Karpas-422 (cell line): ENCODE measurements at regions not wholly inside any gene's neighbourhood (a gene's known extent, or its start where the extent isn't known, plus 50 kb on each side); places are given as distances from the start of the nearest gene placed in this dataset.
"Not testable (repeated sequence)": the region's sequence is repeated elsewhere in the genome, so short reads cannot be mapped to it uniquely, and the experiment has no call there.

Experiments used
- DNase-seq: peaks from one replicate; pipeline ENCODE4 v3.0.0-alpha.2; 2015
- H2AFZ ChIP-seq: fragments of 200-600 bp; sonication (generic); 2 replicates; pipeline ENCODE4 v1.6.1; 2014; ENCODE audit warnings: antibody characterized with exemption, low read length, mixed read lengths
- H3K27ac ChIP-seq: fragments of 200-600 bp; sonication (generic); 2 replicates; pipeline ENCODE4 v1.5.1; 2014; ENCODE audit warnings: mild to moderate bottlenecking, low read length, moderate library complexity
- H3K27me3 ChIP-seq: fragments of 200-600 bp; sonication (generic); 2 replicates; pipeline ENCODE4 v1.6.1; 2014; ENCODE audit warnings: low read length, mixed read lengths
- H3K36me3 ChIP-seq: fragments of 200-600 bp; sonication (generic); 2 replicates; pipeline ENCODE4 v1.6.1; 2014; ENCODE audit warnings: low read length, mixed read lengths; ENCODE audit not compliant: insufficient read depth
- H3K4me1 ChIP-seq: fragments of 200-600 bp; sonication (generic); 2 replicates; pipeline ENCODE4 v1.6.1; 2014; ENCODE audit warnings: mild to moderate bottlenecking, low read length, mixed read lengths
- H3K4me2 ChIP-seq: fragments of 200-600 bp; sonication (generic); 2 replicates; pipeline ENCODE4 v1.6.1; 2014; ENCODE audit warnings: low read length, low read depth, mild to moderate bottlenecking; ENCODE audit not compliant: poor library complexity, severe bottlenecking
- H3K4me3 ChIP-seq: fragments of 200-600 bp; sonication (generic); 2 replicates; pipeline ENCODE4 v1.5.1; 2014; ENCODE audit warnings: mild to moderate bottlenecking, antibody characterized with exemption, low read length, mixed read lengths
- H3K79me2 ChIP-seq: fragments of 200-600 bp; sonication (generic); 2 replicates; pipeline ENCODE4 v1.6.1; 2014; ENCODE audit warnings: mild to moderate bottlenecking, low read length, mixed read lengths
- H3K9ac ChIP-seq: fragments of 200-600 bp; sonication (generic); 2 replicates; pipeline ENCODE4 v1.6.0; 2014; ENCODE audit warnings: low read length
- H3K9me2 ChIP-seq: fragments of 200-600 bp; sonication (generic), shearing (Covaris generic); replicated peaks from 2 replicates; pipeline ENCODE4 v1.6.0; 2014; ENCODE audit warnings: mild to moderate bottlenecking, low read length, moderate library complexity; ENCODE audit not compliant: insufficient read depth
- H3K9me3 ChIP-seq: fragments of 300-700, 200-600 bp; sonication (generic); 2 replicates; pipeline ENCODE4 v1.6.1; 2014; ENCODE audit warnings: low read length, mixed read lengths
- H4K20me1 ChIP-seq: fragments of 200-600 bp; sonication (generic); 2 replicates; pipeline ENCODE4 v1.6.1; 2014; ENCODE audit warnings: mild to moderate bottlenecking, antibody characterized with exemption, low read length, low read depth; ENCODE audit not compliant: insufficient read depth

GRCh38 chr15:89015412-89016097 is 72.7 kb upstream of the ABHD2 start:
- Histone ChIP-seq H3K27me3 (peaks cover 5% of the 10 kb centered on the region; the same call in 1 of the 2 replicates), H3K79me2 (no peaks in the 10 kb centered on the region), H3K9me3 (peaks cover 3% of the 10 kb centered on the region; the same call in 1 of the 2 replicates), H2AFZ (no peak overlapping the region), H3K36me3 (no peaks in the 10 kb centered on the region), H3K4me1 (peaks cover 8% of the 10 kb centered on the region), H3K27ac (no peak overlapping the region), H3K9me2 (no peaks in the 10 kb centered on the region), H3K9ac (no peak overlapping the region), H4K20me1 (no peaks in the 10 kb centered on the region), H3K4me2 (no peak overlapping the region), H3K4me3 (no peak overlapping the region)
- DNase-seq = no peak

- H3K79me2 ChIP-seq = no peaks in the 10 kb centered on the region
- H3K36me3 ChIP-seq = no peaks in the 10 kb centered on the region
- H3K9me2 ChIP-seq = no peaks in the 10 kb centered on the region
- no peaks in the 10 kb centered on the region for H4K20me1 ChIP-seq
- H3K9ac ChIP-seq = no peak overlapping the region
- H3K9me3 ChIP-seq = peaks cover 3% of the 10 kb centered on the region; the same call in 1 of the 2 replicates
- no peak for DNase-seq
- no peak overlapping the region for H3K27ac ChIP-seq
- no peak overlapping the region for H3K4me2 ChIP-seq
- H2AFZ ChIP-seq = no peak overlapping the region
- no peak overlapping the region for H3K4me3 ChIP-seq
- H3K4me1 ChIP-seq = peaks cover 8% of the 10 kb centered on the region
- H3K27me3 ChIP-seq = peaks cover 5% of the 10 kb centered on the region; the same call in 1 of the 2 replicates
Observed at GRCh38 chr15:89016549-89017041, 71.7 kb upstream of the ABHD2 start.

GRCh38 chr15:89017370-89018066 is 70.7 kb upstream of the ABHD2 start:
- peak; percentile 90 for DNase-seq
- Histone ChIP-seq H3K4me3 (peak overlapping the region; percentile 39; the same call in 1 of the 2 replicates), H3K4me2 (peak overlapping the region; percentile 58), H3K79me2 (no peaks in the 10 kb centered on the region), H4K20me1 (no peaks in the 10 kb centered on the region), H2AFZ (peak overlapping the region; percentile 61; the same call in 1 of the 2 replicates), H3K9me2 (no peaks in the 10 kb centered on the region), H3K9me3 (peaks cover 3% of the 10 kb centered on the region; the same call in 1 of the 2 replicates), H3K27me3 (peaks cover 5% of the 10 kb centered on the region; the same call in 1 of the 2 replicates), H3K27ac (no peak overlapping the region), H3K9ac (peak overlapping the region; percentile 38), H3K4me1 (peaks cover 8% of the 10 kb centered on the region), H3K36me3 (no peaks in the 10 kb centered on the region)

GRCh38 chr15:89018207-89018606 is 70.0 kb upstream of the ABHD2 start:
- Histone ChIP-seq H2AFZ (no peak overlapping the region), H3K4me1 (peaks cover 8% of the 10 kb centered on the region), H3K9me3 (peaks cover 3% of the 10 kb centered on the region; the same call in 1 of the 2 replicates), H3K36me3 (no peaks in the 10 kb centered on the region), H3K9me2 (no peaks in the 10 kb centered on the region), H3K79me2 (no peaks in the 10 kb centered on the region), H3K27me3 (peaks cover 5% of the 10 kb centered on the region; the same call in 1 of the 2 replicates), H3K4me3 (no peak overlapping the region), H3K9ac (no peak overlapping the region), H4K20me1 (no peaks in the 10 kb centered on the region), H3K27ac (no peak overlapping the region), H3K4me2 (peak overlapping the region; percentile 58)
- DNase-seq = no peak

GRCh38 chr15:89019436-89019835 is 68.8 kb upstream of the ABHD2 start:
- Histone ChIP-seq H3K27me3 (peaks cover 5% of the 10 kb centered on the region; the same call in 1 of the 2 replicates), H3K4me3 (no peak overlapping the region), H3K4me1 (peaks cover 8% of the 10 kb centered on the region), H2AFZ (no peak overlapping the region), H3K36me3 (no peaks in the 10 kb centered on the region), H3K9ac (no peak overlapping the region), H3K9me3 (peaks cover 3% of the 10 kb centered on the region; the same call in 1 of the 2 replicates), H3K27ac (no peak overlapping the region), H3K9me2 (no peaks in the 10 kb centered on the region), H3K4me2 (no peak overlapping the region), H4K20me1 (no peaks in the 10 kb centered on the region), H3K79me2 (no peaks in the 10 kb centered on the region)
- DNase-seq = no peak

GRCh38 chr15:89021224-89021623 is 67.0 kb upstream of the ABHD2 start:
- H3K9me2 ChIP-seq = no peaks in the 10 kb centered on the region
- no peak for DNase-seq
- peaks cover 8% of the 10 kb centered on the region for H3K4me1 ChIP-seq
- no peak overlapping the region for H3K9ac ChIP-seq
- no peaks in the 10 kb centered on the region for H3K27me3 ChIP-seq
- no peak overlapping the region for H3K27ac ChIP-seq
- no peaks in the 10 kb centered on the region for H3K9me3 ChIP-seq
- H3K79me2 ChIP-seq = no peaks in the 10 kb centered on the region
- no peaks in the 10 kb centered on the region for H4K20me1 ChIP-seq
- H2AFZ ChIP-seq = no peak overlapping the region
- H3K4me2 ChIP-seq = no peak overlapping the region
- H3K4me3 ChIP-seq = no peak overlapping the region
- H3K36me3 ChIP-seq = no peaks in the 10 kb centered on the region

GRCh38 chr15:89021886-89022285 is 66.4 kb upstream of the ABHD2 start:
- H3K27ac ChIP-seq, H3K9ac ChIP-seq, DNase-seq, H3K79me2 ChIP-seq, H3K4me2 ChIP-seq, H2AFZ ChIP-seq, H3K27me3 ChIP-seq, H4K20me1 ChIP-seq, H3K4me1 ChIP-seq, H3K4me3 ChIP-seq, H3K9me3 ChIP-seq, H3K9me2 ChIP-seq, H3K36me3 ChIP-seq: not testable (repeated sequence)

GRCh38 chr15:89023311-89023961 is 64.8 kb upstream of the ABHD2 start:
- Histone ChIP-seq H3K79me2 (no peaks in the 10 kb centered on the region), H3K27me3 (no peaks in the 10 kb centered on the region), H4K20me1 (no peaks in the 10 kb centered on the region), H3K4me3 (no peak overlapping the region), H3K9me3 (no peaks in the 10 kb centered on the region), H3K4me1 (no peaks in the 10 kb centered on the region), H3K9ac (no peak overlapping the region), H3K4me2 (no peak overlapping the region), H3K36me3 (no peaks in the 10 kb centered on the region), H3K9me2 (no peaks in the 10 kb centered on the region), H2AFZ (no peak overlapping the region), H3K27ac (no peak overlapping the region)
- no peak for DNase-seq
